Colonic mucosa (tissue), 4 donors: ENCODE measurements at regions not wholly inside any gene's neighbourhood (a gene's known extent, or its start where the extent isn't known, plus 50 kb on each side); places are given as distances from the start of the nearest gene placed in this dataset.

Experiments
- DNase-seq: peaks from one replicate; pipeline ENCODE4 v3.0.0-alpha.2; 2020
- H3K27ac ChIP-seq: fragments of 200-600 bp; one replicate; pipeline ENCODE4 v1.8.0; 2021
- H3K27me3 ChIP-seq: fragments of 200-600 bp; one replicate; pipeline ENCODE4 v1.8.0; 2021
- H3K36me3 ChIP-seq: fragments of 200-600 bp; one replicate; pipeline ENCODE4 v1.8.0; 2021
- H3K4me1 ChIP-seq: fragments of 200-600 bp; one replicate; pipeline ENCODE4 v1.8.0; 2021; ENCODE audit warnings: mild to moderate bottlenecking
- H3K4me3 ChIP-seq: fragments of 200-600 bp; one replicate; pipeline ENCODE4 v1.8.0; 2021
- H3K9ac ChIP-seq, 2 donors: one replicate each; pipeline ENCODE4 v1.7.0; 2013; ENCODE audit warnings: control low read depth in 2 of 2, low read depth in 2 of 2, low read length in 2 of 2
- H3K9me3 ChIP-seq: fragments of 200-600 bp; one replicate; pipeline ENCODE4 v1.8.0; 2021
- intact Hi-C: fragments of 100-400 bp; cut with DNase I; formaldehyde crosslinking; loops from one replicate; pipeline ENCODE4 v1.14.1; 2022
- TF ChIP-seq, protein P1 (sequence below): fragments of 200-600 bp; IDR thresholded peaks from one replicate; pipeline ENCODE4 v1.8.0; 2022; ENCODE audit warnings: antibody characterized with exemption, mild to moderate bottlenecking
- donor health status: healthy.
- donor health status: DM: no; HTN: no; CAD: no.
- donor health status: DM: no; HTN: no; CAD: no.

GRCh38 chr5:117881426-117882230 lies 1106.7 kb downstream of the DTWD2 start:
- no peaks in the 10 kb centered on the region for H3K27me3 ChIP-seq
- TF ChIP-seq, protein P1, sequence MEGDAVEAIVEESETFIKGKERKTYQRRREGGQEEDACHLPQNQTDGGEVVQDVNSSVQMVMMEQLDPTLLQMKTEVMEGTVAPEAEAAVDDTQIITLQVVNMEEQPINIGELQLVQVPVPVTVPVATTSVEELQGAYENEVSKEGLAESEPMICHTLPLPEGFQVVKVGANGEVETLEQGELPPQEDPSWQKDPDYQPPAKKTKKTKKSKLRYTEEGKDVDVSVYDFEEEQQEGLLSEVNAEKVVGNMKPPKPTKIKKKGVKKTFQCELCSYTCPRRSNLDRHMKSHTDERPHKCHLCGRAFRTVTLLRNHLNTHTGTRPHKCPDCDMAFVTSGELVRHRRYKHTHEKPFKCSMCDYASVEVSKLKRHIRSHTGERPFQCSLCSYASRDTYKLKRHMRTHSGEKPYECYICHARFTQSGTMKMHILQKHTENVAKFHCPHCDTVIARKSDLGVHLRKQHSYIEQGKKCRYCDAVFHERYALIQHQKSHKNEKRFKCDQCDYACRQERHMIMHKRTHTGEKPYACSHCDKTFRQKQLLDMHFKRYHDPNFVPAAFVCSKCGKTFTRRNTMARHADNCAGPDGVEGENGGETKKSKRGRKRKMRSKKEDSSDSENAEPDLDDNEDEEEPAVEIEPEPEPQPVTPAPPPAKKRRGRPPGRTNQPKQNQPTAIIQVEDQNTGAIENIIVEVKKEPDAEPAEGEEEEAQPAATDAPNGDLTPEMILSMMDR = no peak
- intact Hi-C loops = no loop called here
- H3K9ac ChIP-seq = no peak overlapping the region
- H3K4me3 ChIP-seq = no peak overlapping the region
- no peaks in the 10 kb centered on the region for H3K4me1 ChIP-seq
- no peak for DNase-seq
- H3K27ac ChIP-seq = no peak overlapping the region
- no peaks in the 10 kb centered on the region for H3K36me3 ChIP-seq
- no peaks in the 10 kb centered on the region for H3K9me3 ChIP-seq

DNA sequence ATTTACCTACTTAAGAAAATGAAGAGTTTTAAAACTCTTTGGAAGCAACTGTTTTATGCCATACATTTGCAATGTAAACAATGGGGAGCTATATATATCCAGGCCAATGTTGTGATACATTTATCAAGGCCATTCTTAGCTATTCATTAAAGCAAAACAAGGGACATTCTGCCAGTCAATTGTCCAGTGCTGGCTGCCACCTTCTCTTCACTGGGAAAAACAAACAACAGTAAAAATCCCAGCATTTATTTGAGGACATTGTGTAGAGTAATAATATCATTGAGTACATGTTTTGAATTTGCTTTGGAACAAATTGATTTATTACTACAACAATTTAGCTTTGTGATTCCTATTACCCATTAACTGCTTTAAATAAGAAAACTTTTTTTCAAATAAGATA lies 1107.4 kb downstream of the DTWD2 start:
- Histone ChIP-seq H3K9ac (no peak overlapping the region), H3K27ac (no peak overlapping the region), H3K36me3 (no peaks in the 10 kb centered on the region), H3K4me1 (no peaks in the 10 kb centered on the region), H3K27me3 (no peaks in the 10 kb centered on the region), H3K4me3 (no peak overlapping the region), H3K9me3 (no peaks in the 10 kb centered on the region)
- TF ChIP-seq, protein P1 = no peak
- DNase-seq = no peak
- intact Hi-C loops = no loop called here

DNA sequence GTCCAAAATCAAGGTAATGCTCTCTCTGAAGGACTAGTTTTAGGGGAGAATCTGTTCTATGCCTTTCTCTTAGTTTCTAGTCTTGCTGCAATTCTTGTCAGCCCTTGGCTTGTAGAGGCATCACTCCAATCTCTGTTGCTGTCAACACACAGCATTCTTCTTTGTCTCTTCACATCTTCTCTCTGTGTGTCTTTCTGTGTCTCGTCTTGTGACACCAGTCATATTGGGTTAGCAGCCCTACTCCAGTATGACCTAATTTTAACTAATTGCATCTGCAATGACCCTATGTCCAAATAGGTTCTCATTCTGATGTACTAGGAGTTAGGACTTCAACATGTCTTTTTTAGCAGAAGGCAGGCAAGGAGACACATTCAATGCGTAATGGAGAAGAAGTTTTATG lies 1110.6 kb downstream of the DTWD2 start:
- TF ChIP-seq, protein P1 = no peak
- Histone ChIP-seq H3K4me1 (no peaks in the 10 kb centered on the region), H3K9me3 (no peaks in the 10 kb centered on the region), H3K27me3 (no peaks in the 10 kb centered on the region), H3K27ac (no peak overlapping the region), H3K36me3 (no peaks in the 10 kb centered on the region), H3K9ac (no peak overlapping the region), H3K4me3 (no peak overlapping the region)
- DNase-seq = no peak
- intact Hi-C loops = no loop called here

GRCh38 chr5:117872798-117873368 lies 1115.5 kb downstream of the DTWD2 start:
- H3K4me1 ChIP-seq = no peaks in the 10 kb centered on the region
- intact Hi-C loops = no loop called here
- no peaks in the 10 kb centered on the region for H3K27me3 ChIP-seq
- no peaks in the 10 kb centered on the region for H3K9me3 ChIP-seq
- H3K9ac ChIP-seq = no peak overlapping the region
- no peak for DNase-seq
- H3K4me3 ChIP-seq = no peak overlapping the region
- no peak overlapping the region for H3K27ac ChIP-seq
- TF ChIP-seq, protein P1 = no peak
- no peaks in the 10 kb centered on the region for H3K36me3 ChIP-seq

DNA sequence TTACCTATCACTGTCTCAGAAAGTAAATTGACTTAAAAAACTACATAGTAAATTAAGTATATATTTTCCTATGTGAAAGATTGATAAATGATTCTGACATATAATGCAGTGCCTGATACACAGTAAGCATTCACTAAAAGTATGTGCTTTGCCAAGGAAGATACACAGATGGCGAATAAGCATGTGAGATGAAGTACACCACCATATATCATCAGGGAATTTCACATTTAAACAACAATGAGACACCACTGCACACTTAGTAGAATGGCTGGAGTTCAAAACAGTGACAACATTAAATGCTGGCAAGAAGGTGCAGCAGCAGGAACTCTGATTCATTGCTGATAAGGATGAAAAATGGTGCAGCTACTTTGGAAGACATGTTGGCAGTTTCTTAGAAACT lies 1118.8 kb downstream of the DTWD2 start:
- DNase-seq = no peak
- Histone ChIP-seq H3K4me3 (no peak overlapping the region), H3K9me3 (no peaks in the 10 kb centered on the region), H3K4me1 (no peaks in the 10 kb centered on the region), H3K27me3 (no peaks in the 10 kb centered on the region), H3K36me3 (no peaks in the 10 kb centered on the region), H3K9ac (no peak overlapping the region), H3K27ac (no peak overlapping the region)
- TF ChIP-seq, protein P1 = no peak
- intact Hi-C loops = no loop called here
